KMS-11 (cell line): ENCODE measurements at regions not wholly inside any gene's neighbourhood (a gene's known extent, or its start where the extent isn't known, plus 50 kb on each side); places are given as distances from the start of the nearest gene placed in this dataset.

Experiments
- H2AFZ ChIP-seq: fragments of 200-600 bp; sonication (generic); 2 replicates; pipeline ENCODE4 v1.6.1; 2016; ENCODE audit warnings: antibody characterized with exemption, mixed run types, low read depth
- H3K27ac ChIP-seq: fragments of 200-600 bp; sonication (generic); 2 replicates; pipeline ENCODE4 v1.6.1; 2016; ENCODE audit warnings: mild to moderate bottlenecking, mixed run types
- H3K27me3 ChIP-seq: fragments of 200-600 bp; sonication (generic); 2 replicates; pipeline ENCODE4 v1.6.1; 2017; ENCODE audit warnings: mild to moderate bottlenecking, low read depth, mixed run types, moderate library complexity; ENCODE audit not compliant: insufficient read depth
- H3K36me3 ChIP-seq: fragments of 200-600 bp; sonication (generic); 2 replicates; pipeline ENCODE4 v1.6.1; 2017; ENCODE audit warnings: mild to moderate bottlenecking, mixed run types; ENCODE audit not compliant: insufficient read depth
- H3K4me1 ChIP-seq: fragments of 200-600 bp; sonication (generic); 2 replicates; pipeline ENCODE4 v1.6.1; 2016; ENCODE audit warnings: mild to moderate bottlenecking, low read depth, mixed run types; ENCODE audit not compliant: poor library complexity, severe bottlenecking
- H3K4me2 ChIP-seq: fragments of 200-600 bp; sonication (generic); 2 replicates; pipeline ENCODE4 v1.7.0; 2016; ENCODE audit warnings: mild to moderate bottlenecking, mixed run types
- H3K4me3 ChIP-seq: fragments of 200-600 bp; sonication (generic); IDR thresholded peaks from 2 replicates; pipeline ENCODE4 v1.6.1; 2017; ENCODE audit warnings: low read depth, low read length, mixed read lengths; ENCODE audit not compliant: insufficient read depth
- H3K79me2 ChIP-seq: fragments of 200-600 bp; sonication (generic); 2 replicates; pipeline ENCODE4 v1.6.1; 2016; ENCODE audit warnings: low read depth, mixed run types; ENCODE audit not compliant: insufficient read depth
- H3K9ac ChIP-seq: fragments of 200-600 bp; sonication (generic); 2 replicates; pipeline ENCODE4 v1.6.1; 2016; ENCODE audit warnings: mild to moderate bottlenecking, mixed run types
- H4K20me1 ChIP-seq: fragments of 200-600 bp; sonication (generic); 2 replicates; pipeline ENCODE4 v1.6.1; 2016; ENCODE audit warnings: mild to moderate bottlenecking, mixed run types; ENCODE audit not compliant: insufficient read depth
- CTCF ChIP-seq: fragments of 200-600 bp; sonication (generic); conservative IDR thresholded peaks from 2 replicates; pipeline ENCODE4 v1.6.1; 2017; ENCODE audit warnings: low read depth, mild to moderate bottlenecking, antibody characterized with exemption, low read length, moderate library complexity, mixed read lengths

GRCh38 chr12:67073336-67073735 is 195.8 kb upstream of the CAND1 start:
- Histone ChIP-seq H4K20me1 (no peaks in the 10 kb centered on the region; the same call in 1 of the 2 replicates), H3K27me3 (no peaks in the 10 kb centered on the region), H3K4me3 (no peak overlapping the region), H3K9ac (no peak overlapping the region), H3K4me1 (peaks cover 16% of the 10 kb centered on the region), H3K36me3 (no peaks in the 10 kb centered on the region), H3K4me2 (no peak overlapping the region), H3K27ac (no peak overlapping the region), H3K79me2 (no peaks in the 10 kb centered on the region), H2AFZ (no peak overlapping the region)
- TF ChIP-seq CTCF: no peak

GRCh38 chr12:67074072-67074471 is 195.1 kb upstream of the CAND1 start:
- Histone ChIP-seq H3K4me2 (no peak overlapping the region), H3K36me3 (no peaks in the 10 kb centered on the region), H3K9ac (no peak overlapping the region), H2AFZ (no peak overlapping the region), H3K27ac (no peak overlapping the region), H4K20me1 (no peaks in the 10 kb centered on the region; the same call in 1 of the 2 replicates), H3K4me3 (no peak overlapping the region), H3K27me3 (no peaks in the 10 kb centered on the region), H3K4me1 (peaks cover 16% of the 10 kb centered on the region), H3K79me2 (no peaks in the 10 kb centered on the region)
- TF ChIP-seq CTCF: no peak

DNA sequence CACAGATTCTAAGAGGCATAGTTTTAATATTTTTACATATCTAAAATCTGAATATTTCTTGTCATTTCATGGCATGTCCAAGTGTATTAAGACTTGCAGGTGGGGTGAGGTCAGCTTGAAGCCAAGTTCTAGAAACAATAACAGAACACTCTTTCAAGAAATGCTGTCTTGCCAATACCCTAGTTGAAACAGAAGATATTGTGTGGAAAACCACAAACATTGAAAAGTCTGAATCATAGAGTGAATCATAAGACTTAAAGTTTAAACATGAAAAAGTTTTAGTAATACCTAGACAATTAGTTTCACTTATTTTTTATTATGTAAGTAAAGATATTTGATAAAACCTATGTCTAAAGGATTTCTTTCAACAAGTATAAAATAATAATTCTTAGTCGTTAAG is 191.5 kb upstream of the CAND1 start:
- no peak overlapping the region for H3K27ac ChIP-seq
- TF ChIP-seq CTCF: no peak
- H3K79me2 ChIP-seq: no peaks in the 10 kb centered on the region
- H3K27me3 ChIP-seq: no peaks in the 10 kb centered on the region
- H4K20me1 ChIP-seq: no peaks in the 10 kb centered on the region; the same call in 1 of the 2 replicates
- no peak overlapping the region for H3K9ac ChIP-seq
- H3K4me1 ChIP-seq: peaks cover 5% of the 10 kb centered on the region
- no peaks in the 10 kb centered on the region for H3K36me3 ChIP-seq
- H3K4me2 ChIP-seq: 0 out of 2 replicates have a peak overlapping the region, but pooled peaks have one; percentile 1
- no peak overlapping the region for H3K4me3 ChIP-seq
- H2AFZ ChIP-seq: no peak overlapping the region

DNA sequence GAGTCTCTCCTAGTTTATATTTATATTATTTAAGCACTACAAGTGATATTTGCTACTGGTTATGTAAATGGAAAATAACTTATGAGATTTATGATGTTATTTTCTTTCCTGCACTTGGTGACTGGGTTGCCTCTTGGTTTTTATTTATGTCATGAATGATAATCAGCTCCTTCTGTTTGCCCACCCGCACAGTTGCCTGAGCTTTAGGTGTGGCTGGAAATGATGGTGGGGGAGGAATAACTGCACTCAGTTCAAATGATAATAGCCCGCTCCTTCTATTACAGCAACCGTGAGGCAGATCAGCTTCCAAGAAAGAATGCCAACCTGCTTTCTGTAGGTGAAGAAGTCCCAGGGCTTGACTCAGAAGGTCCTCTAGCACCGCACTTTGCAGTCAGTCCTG is 190.2 kb upstream of the CAND1 start:
- Histone ChIP-seq H2AFZ (no peak overlapping the region), H3K9ac (no peak overlapping the region), H3K79me2 (no peaks in the 10 kb centered on the region), H3K27me3 (no peaks in the 10 kb centered on the region), H3K27ac (no peak overlapping the region), H4K20me1 (no peaks in the 10 kb centered on the region; the same call in 1 of the 2 replicates), H3K4me2 (no peak overlapping the region), H3K4me3 (no peak overlapping the region), H3K4me1 (peaks cover 5% of the 10 kb centered on the region), H3K36me3 (no peaks in the 10 kb centered on the region)
- TF ChIP-seq CTCF: no peak
